Type B pancreatic cell (in vitro differentiated cells): ENCODE measurements at regions not wholly inside any gene's neighbourhood (a gene's known extent, or its start where the extent isn't known, plus 50 kb on each side); places are given as distances from the start of the nearest gene placed in this dataset.

Experiments used
- DNase-seq: peaks from one replicate; pipeline ENCODE4 v3.0.0; 2021; ENCODE audit warnings: mixed read lengths; ENCODE audit not compliant: unreplicated experiment; ENCODE audit errors: extremely low spot score
- H3K27ac Mint-ChIP-seq: 2 replicates; pipeline ENCODE4 v1.8.0; 2021; ENCODE audit warnings: mild to moderate bottlenecking, mixed read lengths
- H3K27me3 Mint-ChIP-seq: 2 replicates; pipeline ENCODE4 v1.8.0; 2021; ENCODE audit warnings: mixed read lengths
- H3K36me3 Mint-ChIP-seq: 2 replicates; pipeline ENCODE4 v1.8.0; 2021; ENCODE audit warnings: mixed read lengths
- H3K4me1 Mint-ChIP-seq: one replicate; pipeline ENCODE4 v1.8.0; 2021; ENCODE audit warnings: mixed read lengths; ENCODE audit not compliant: unreplicated experiment
- H3K4me3 Mint-ChIP-seq: 2 replicates; pipeline ENCODE4 v1.8.0; 2021; ENCODE audit warnings: mild to moderate bottlenecking, mixed read lengths
- H3K9me3 Mint-ChIP-seq: 2 replicates; pipeline ENCODE4 v1.8.0; 2021; ENCODE audit warnings: mixed read lengths
- CTCF ChIP-seq: fragments of 200-600 bp; sonication (generic); conservative IDR thresholded peaks from 2 replicates; pipeline ENCODE4 v1.5.0; 2021; ENCODE audit warnings: antibody characterized with exemption, mild to moderate bottlenecking

- no peak for DNase-seq
- Mint-ChIP-seq H3K9me3 (no peaks in the 10 kb centered on the region), H3K4me1 (peaks cover 9% of the 10 kb centered on the region), H3K27me3 (peaks cover 16% of the 10 kb centered on the region), H3K36me3 (no peaks in the 10 kb centered on the region), H3K27ac (peak overlapping the region; percentile 34), H3K4me3 (no peak overlapping the region)
- no peak for TF ChIP-seq CTCF
Observed at GRCh38 chr10:98323221-98324164, 55.5 kb upstream of the LOXL4 start.

GRCh38 chr10:98321186-98321780, 53.3 kb upstream of the LOXL4 start:
- H3K36me3 Mint-ChIP-seq, result no peaks in the 10 kb centered on the region
- H3K27ac Mint-ChIP-seq, result no peak overlapping the region
- H3K4me3 Mint-ChIP-seq, result no peak overlapping the region
- H3K9me3 Mint-ChIP-seq, result no peaks in the 10 kb centered on the region
- no peak for DNase-seq
- no peak for TF ChIP-seq CTCF
- peaks cover 11% of the 10 kb centered on the region for H3K4me1 Mint-ChIP-seq
- H3K27me3 Mint-ChIP-seq, result peaks cover 5% of the 10 kb centered on the region

DNA sequence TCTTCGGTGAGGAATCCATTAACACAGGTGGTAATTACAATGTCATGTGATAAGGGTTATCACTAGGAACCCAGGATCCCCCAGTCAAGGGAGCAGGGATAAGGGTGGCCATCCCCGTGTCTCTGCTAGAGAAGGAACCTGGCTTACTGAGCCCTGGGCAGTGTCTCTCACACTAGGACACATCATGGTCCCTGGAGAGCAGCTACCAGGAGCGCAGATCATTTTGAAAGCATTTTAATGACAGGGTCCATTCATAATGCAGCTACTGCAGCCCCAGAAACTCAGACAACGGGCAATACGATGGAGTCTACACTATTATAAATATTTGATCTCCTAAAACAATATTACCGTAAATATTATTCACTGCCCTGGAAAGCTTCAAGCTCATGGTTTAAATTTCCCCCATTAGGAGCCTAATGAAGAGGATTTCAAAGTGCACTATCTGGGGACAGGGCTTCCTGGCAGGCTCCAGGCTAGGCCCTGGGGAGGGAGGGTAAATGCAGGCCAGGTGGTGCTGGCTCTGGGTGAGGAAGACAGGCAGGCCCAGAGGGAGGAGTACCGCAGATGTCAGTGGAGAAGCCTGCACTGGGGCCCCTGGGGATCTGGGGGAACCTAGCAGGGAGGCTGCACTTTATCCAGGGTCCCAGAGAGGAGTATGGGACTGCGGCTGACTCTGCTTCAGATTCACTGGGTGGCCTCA, 52.6 kb upstream of the LOXL4 start:
- H3K36me3 Mint-ChIP-seq, result no peaks in the 10 kb centered on the region
- H3K4me3 Mint-ChIP-seq, result no peak overlapping the region
- H3K4me1 Mint-ChIP-seq, result peaks cover 11% of the 10 kb centered on the region
- H3K27me3 Mint-ChIP-seq, result peaks cover 5% of the 10 kb centered on the region
- DNase-seq, result no peak
- H3K9me3 Mint-ChIP-seq, result no peaks in the 10 kb centered on the region
- TF ChIP-seq CTCF, result no peak
- H3K27ac Mint-ChIP-seq, result no peak overlapping the region

GRCh38 chr10:98318861-98319260, 50.9 kb upstream of the LOXL4 start:
- Mint-ChIP-seq H3K4me3 (no peak overlapping the region), H3K36me3 (no peaks in the 10 kb centered on the region), H3K27ac (no peak overlapping the region), H3K4me1 (peaks cover 11% of the 10 kb centered on the region), H3K27me3 (peaks cover 9% of the 10 kb centered on the region), H3K9me3 (no peaks in the 10 kb centered on the region)
- DNase-seq, result no peak
- no peak for TF ChIP-seq CTCF
